Naive thymus-derived CD4-positive, alpha-beta T cell (primary cell): ENCODE measurements at regions not wholly inside any gene's neighbourhood (a gene's known extent, or its start where the extent isn't known, plus 50 kb on each side); places are given as distances from the start of the nearest gene placed in this dataset.

ENCODE experiments used
- ATAC-seq: fragments of 150-1000 bp; cut with Tn5 transposase; 2 replicates; pipeline ENCODE4 v1.10.0; 2021; ENCODE audit warnings: mild to moderate bottlenecking, moderate library complexity
- CTCF ChIA-PET: fragments of 350-600 bp; sonication (Branson Sonifier 250); formaldehyde crosslinking; loops from one replicate; lab custom pipeline; 2021; ENCODE audit warnings: antibody characterized with exemption; lab: Charles Lee
- POLR2A ChIA-PET: fragments of 350-600 bp; sonication (Branson Sonifier 250); formaldehyde crosslinking; loops from one replicate; lab custom pipeline; 2021; ENCODE audit warnings: antibody characterized with exemption, inconsistent platforms; lab: Charles Lee
- DNase-seq, 9 donors: peaks; one replicate each; pipeline versions ENCODE4 v3.0.0 to v3.0.0-alpha.2; 2020 to 2022; ENCODE audit warnings: mixed read lengths in 1 of 9
- H3K27ac ChIP-seq: one replicate; pipeline ENCODE4 v1.7.0; 2013; ENCODE audit warnings: mild to moderate bottlenecking, low read depth, low read length, moderate library complexity
- H3K27me3 ChIP-seq, 2 donors: one replicate each; pipeline ENCODE4 v1.7.0; 2013; ENCODE audit warnings: low read length in 2 of 2, mild to moderate bottlenecking in 2 of 2, moderate library complexity in 2 of 2; ENCODE audit not compliant: control insufficient read depth in 2 of 2, insufficient read depth in 2 of 2
- H3K36me3 ChIP-seq, 3 experiments: 1 replicate in 2 of 3; 2 replicates in 1 of 3; pipeline ENCODE4 v1.7.0; 2013; ENCODE audit warnings: low read length in 3 of 3, mild to moderate bottlenecking in 3 of 3, moderate library complexity in 1 of 3; ENCODE audit not compliant: insufficient read depth in 3 of 3, control insufficient read depth in 2 of 3
- H3K4me1 ChIP-seq, 2 donors: one replicate each; pipeline ENCODE4 v1.7.0; 2013; ENCODE audit warnings: low read length in 2 of 2, mild to moderate bottlenecking in 2 of 2, moderate library complexity in 1 of 2; ENCODE audit not compliant: control insufficient read depth in 2 of 2, insufficient read depth in 2 of 2
- H3K4me3 ChIP-seq: 2 replicates; pipeline ENCODE4 v1.7.0; 2013; ENCODE audit warnings: mild to moderate bottlenecking, low read length
- H3K9me3 ChIP-seq, 3 experiments: 1 replicate in 2 of 3; 2 replicates in 1 of 3; pipeline ENCODE4 v1.7.0; 2013; ENCODE audit warnings: low read length in 3 of 3; ENCODE audit not compliant: control insufficient read depth in 2 of 3
- H3K27ac Mint-ChIP-seq, 9 donors: one replicate each; pipeline ENCODE4 v1.8.0; 2020 to 2022; ENCODE audit warnings: mixed read lengths in 9 of 9, mild to moderate bottlenecking in 8 of 9, moderate library complexity in 5 of 9, inconsistent platforms in 2 of 9
- H3K27me3 Mint-ChIP-seq, 5 donors: one replicate each; pipeline ENCODE4 v1.8.0; 2021 to 2022; ENCODE audit warnings: mixed read lengths in 5 of 5, mild to moderate bottlenecking in 1 of 5
- H3K36me3 Mint-ChIP-seq, 5 donors: one replicate each; pipeline ENCODE4 v1.8.0; 2020 to 2022; ENCODE audit warnings: mixed read lengths in 5 of 5, mild to moderate bottlenecking in 3 of 5, inconsistent platforms in 1 of 5
- H3K4me1 Mint-ChIP-seq, 7 donors: one replicate each; pipeline ENCODE4 v1.8.0; 2020 to 2022; ENCODE audit warnings: mixed read lengths in 7 of 7, mild to moderate bottlenecking in 3 of 7, inconsistent platforms in 1 of 7
- H3K4me3 Mint-ChIP-seq, 10 donors: one replicate each; pipeline ENCODE4 v1.8.0; 2020 to 2022; ENCODE audit warnings: mild to moderate bottlenecking in 10 of 10, mixed read lengths in 10 of 10, moderate library complexity in 6 of 10, inconsistent platforms in 2 of 10
- H3K9me3 Mint-ChIP-seq, 11 donors: one replicate each; pipeline ENCODE4 v1.8.0; 2020 to 2022; ENCODE audit warnings: mixed read lengths in 11 of 11, mild to moderate bottlenecking in 4 of 11, inconsistent platforms in 1 of 11, moderate library complexity in 1 of 11
- intact Hi-C, 2 donors: fragments of 100-400 bp; cut with micrococcal nuclease; formaldehyde crosslinking; loops; one replicate each; pipeline ENCODE4 v1.15.1; 2023

- H3K4me1 Mint-ChIP-seq, result no peaks in the 10 kb centered on the region
- ATAC-seq, result no peak
- CTCF ChIA-PET, result no interaction called here
- no peak overlapping the region for H3K4me3 ChIP-seq
- H3K36me3 Mint-ChIP-seq, result no peaks in the 10 kb centered on the region
- no peak for DNase-seq
- H3K27ac ChIP-seq, result no peak overlapping the region
- POLR2A ChIA-PET, result no interaction called here
- no peaks in the 10 kb centered on the region for H3K36me3 ChIP-seq
- no peaks in the 10 kb centered on the region for H3K4me1 ChIP-seq
- H3K27me3 Mint-ChIP-seq, result peaks cover 0 to 4% (median 0%) of the 10 kb centered on the region in 5 donors
- intact Hi-C loops, result no loop called here
- no peaks in the 10 kb centered on the region for H3K27me3 ChIP-seq
- peaks cover 0 to 9% (median 4%) of the 10 kb centered on the region in 11 donors for H3K9me3 Mint-ChIP-seq
- no peak overlapping the region for H3K4me3 Mint-ChIP-seq
- H3K9me3 ChIP-seq, result no peaks in the 10 kb centered on the region
- H3K27ac Mint-ChIP-seq, result no peak overlapping the region
Observed at GRCh38 chr2:42888321-42889245, 96.2 kb upstream of the HAAO start.

- no peak overlapping the region for H3K4me3 Mint-ChIP-seq
Observed at GRCh38 chr2:42886921-42887320, 94.5 kb upstream of the HAAO start.

GRCh38 chr2:42882756-42883155 lies 90.4 kb upstream of the HAAO start:
- Histone ChIP-seq H3K27me3 (no peaks in the 10 kb centered on the region), H3K9me3 (no peaks in the 10 kb centered on the region), H3K4me3 (no peak overlapping the region), H3K27ac (no peak overlapping the region), H3K36me3 (no peaks in the 10 kb centered on the region), H3K4me1 (peaks cover 0 to 13% of the 10 kb centered on the region in 2 donors)
- no peak for DNase-seq
- Mint-ChIP-seq H3K4me3 (no peak overlapping the region), H3K27me3 (no peaks in the 10 kb centered on the region), H3K9me3 (peaks cover 0 to 3% (median 0%) of the 10 kb centered on the region in 11 donors), H3K36me3 (no peaks in the 10 kb centered on the region), H3K4me1 (peaks cover 3 to 21% (median 19%) of the 10 kb centered on the region in 7 donors), H3K27ac (no peak overlapping the region)
- intact Hi-C loops, result no loop called here
- no peak for ATAC-seq
- ChIA-PET CTCF (no interaction called here), POLR2A (no interaction called here)

More at GRCh38 chr2:42886921-42887320, 94.5 kb upstream of the HAAO start:
- no peaks in the 10 kb centered on the region for H3K9me3 ChIP-seq
- H3K27me3 Mint-ChIP-seq, result peaks cover 0 to 4% (median 0%) of the 10 kb centered on the region in 5 donors
- H3K4me1 Mint-ChIP-seq, result peaks cover 0 to 3% (median 0%) of the 10 kb centered on the region in 7 donors
- peaks cover 0 to 9% (median 4%) of the 10 kb centered on the region in 11 donors for H3K9me3 Mint-ChIP-seq
- no peak for ATAC-seq
- H3K27me3 ChIP-seq, result no peaks in the 10 kb centered on the region
- H3K36me3 Mint-ChIP-seq, result no peaks in the 10 kb centered on the region
- no peak overlapping the region for H3K27ac Mint-ChIP-seq
- CTCF ChIA-PET, result no interaction called here
- no peaks in the 10 kb centered on the region for H3K4me1 ChIP-seq
- H3K4me3 ChIP-seq, result no peak overlapping the region
- H3K27ac ChIP-seq, result no peak overlapping the region
- H3K36me3 ChIP-seq, result no peaks in the 10 kb centered on the region
- DNase-seq, result no peak
- intact Hi-C loops, result no loop called here
- POLR2A ChIA-PET, result no interaction called here

- no peak for ATAC-seq
- Mint-ChIP-seq H3K36me3 (no peaks in the 10 kb centered on the region), H3K4me3 (no peak overlapping the region)
Observed at GRCh38 chr2:42881732-42882131, 89.3 kb upstream of the HAAO start.

GRCh38 chr2:42880738-42881690 lies 88.6 kb upstream of the HAAO start:
- POLR2A ChIA-PET, result interaction anchor here (0.6 kb wide), 1 partner anchor 324 kb away, joined by 3 read pairs; no protein-coding TSS in a partner anchor
- Histone ChIP-seq H3K4me1 (peaks cover 0 to 13% of the 10 kb centered on the region in 2 donors), H3K27ac (no peak overlapping the region), H3K36me3 (no peaks in the 10 kb centered on the region), H3K27me3 (no peaks in the 10 kb centered on the region), H3K9me3 (no peaks in the 10 kb centered on the region), H3K4me3 (no peak overlapping the region)
- Mint-ChIP-seq H3K27me3 (no peaks in the 10 kb centered on the region), H3K9me3 (peaks cover 0 to 3% (median 0%) of the 10 kb centered on the region in 11 donors), H3K36me3 (no peaks in the 10 kb centered on the region), H3K27ac (no peak overlapping the region), H3K4me3 (no peak overlapping the region), H3K4me1 (peaks cover 3 to 24% (median 20%) of the 10 kb centered on the region in 7 donors)
- CTCF ChIA-PET, result no interaction called here
- no peak for ATAC-seq
- intact Hi-C loops, result no loop called here
- DNase-seq, result no peak

More at GRCh38 chr2:42881732-42882131, 89.3 kb upstream of the HAAO start:
- peaks cover 0 to 3% (median 0%) of the 10 kb centered on the region in 11 donors for H3K9me3 Mint-ChIP-seq
- DNase-seq, result no peak
- POLR2A ChIA-PET, result no interaction called here
- Histone ChIP-seq H3K4me1 (peaks cover 0 to 13% of the 10 kb centered on the region in 2 donors), H3K36me3 (no peaks in the 10 kb centered on the region), H3K27ac (no peak overlapping the region), H3K9me3 (no peaks in the 10 kb centered on the region), H3K27me3 (no peaks in the 10 kb centered on the region), H3K4me3 (no peak overlapping the region)
- CTCF ChIA-PET, result no interaction called here
- no peak overlapping the region for H3K27ac Mint-ChIP-seq
- H3K4me1 Mint-ChIP-seq, result peaks cover 3 to 24% (median 20%) of the 10 kb centered on the region in 7 donors
- intact Hi-C loops, result no loop called here
- H3K27me3 Mint-ChIP-seq, result no peaks in the 10 kb centered on the region

GRCh38 chr2:42879913-42880737 lies 87.7 kb upstream of the HAAO start:
- Histone ChIP-seq H3K9me3 (no peaks in the 10 kb centered on the region), H3K27me3 (no peaks in the 10 kb centered on the region), H3K27ac (no peak overlapping the region), H3K36me3 (no peaks in the 10 kb centered on the region), H3K4me1 (peaks cover 0 to 13% of the 10 kb centered on the region in 2 donors), H3K4me3 (no peak overlapping the region)
- intact Hi-C loops, result no loop called here
- CTCF ChIA-PET, result no interaction called here
- ATAC-seq (no peak), DNase-seq (no peak)
- no peak overlapping the region for H3K4me3 Mint-ChIP-seq
- H3K27me3 Mint-ChIP-seq, result no peaks in the 10 kb centered on the region
- no peak overlapping the region for H3K27ac Mint-ChIP-seq
- no peaks in the 10 kb centered on the region for H3K36me3 Mint-ChIP-seq
- H3K9me3 Mint-ChIP-seq, result peaks cover 0 to 3% (median 0%) of the 10 kb centered on the region in 11 donors
- POLR2A ChIA-PET, result interaction anchor here (0.6 kb wide), 1 partner anchor 325 kb away, joined by 3 read pairs; no protein-coding TSS in a partner anchor
- peaks cover 3 to 24% (median 20%) of the 10 kb centered on the region in 7 donors for H3K4me1 Mint-ChIP-seq
